HG02610 (cell line): ENCODE measurements at regions not wholly inside any gene's neighbourhood (a gene's known extent, or its start where the extent isn't known, plus 50 kb on each side); places are given as distances from the start of the nearest gene placed in this dataset.

Experiments used
- ATAC-seq: cut with Tn5 transposase; IDR thresholded peaks from one replicate; pipeline ENCODE4 v1.9.1; 2021; ENCODE audit warnings: mild to moderate bottlenecking, moderate library complexity; ENCODE audit not compliant: unreplicated experiment

GRCh38 chr13:62290542-62290941 is 874.9 kb upstream of the PCDH20 start:
- ATAC-seq: no peak

DNA sequence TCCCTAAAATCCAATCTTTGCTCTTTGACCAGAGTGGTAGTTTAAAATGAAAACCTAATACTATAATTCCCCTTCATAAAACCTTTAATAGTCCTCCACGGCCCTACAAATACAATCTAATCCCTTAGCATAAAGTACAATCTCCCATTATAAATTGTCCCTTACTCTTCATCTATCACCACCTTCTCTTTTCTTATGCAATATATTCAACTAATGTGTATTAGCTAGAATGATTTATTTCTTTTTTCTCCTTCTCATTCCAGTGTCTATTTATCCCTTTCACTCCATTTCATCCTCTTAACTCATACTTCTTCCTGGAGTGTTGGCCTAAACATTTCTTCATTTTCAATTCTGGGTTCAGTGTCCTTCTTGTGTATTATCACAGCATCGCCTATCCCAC is 872.1 kb upstream of the PCDH20 start:
- no peak for ATAC-seq

DNA sequence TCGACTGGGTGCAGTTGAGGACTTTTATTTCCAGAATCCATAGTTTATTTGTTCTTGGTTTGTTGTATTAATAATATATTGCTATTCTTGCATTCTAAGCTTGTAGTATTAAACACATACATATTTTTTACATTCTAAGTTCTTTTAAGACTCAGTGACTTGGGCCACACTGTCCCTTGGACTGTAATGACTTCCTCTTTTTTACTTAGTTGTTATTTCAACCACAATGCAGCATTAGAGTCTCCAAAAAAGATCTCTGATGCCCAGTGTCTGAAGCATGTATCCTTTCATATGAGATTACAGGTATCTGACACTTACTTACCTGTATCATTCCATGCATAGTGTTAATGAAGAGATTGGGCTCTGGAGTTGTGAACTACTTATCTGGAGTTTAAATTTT is 864.9 kb upstream of the PCDH20 start:
- ATAC-seq: peak; percentile 72

- no peak for ATAC-seq
Observed at GRCh38 chr13:62278271-62278670, 862.6 kb upstream of the PCDH20 start.

- no peak for ATAC-seq
Observed at GRCh38 chr13:62251734-62252133, 836.1 kb upstream of the PCDH20 start.

DNA sequence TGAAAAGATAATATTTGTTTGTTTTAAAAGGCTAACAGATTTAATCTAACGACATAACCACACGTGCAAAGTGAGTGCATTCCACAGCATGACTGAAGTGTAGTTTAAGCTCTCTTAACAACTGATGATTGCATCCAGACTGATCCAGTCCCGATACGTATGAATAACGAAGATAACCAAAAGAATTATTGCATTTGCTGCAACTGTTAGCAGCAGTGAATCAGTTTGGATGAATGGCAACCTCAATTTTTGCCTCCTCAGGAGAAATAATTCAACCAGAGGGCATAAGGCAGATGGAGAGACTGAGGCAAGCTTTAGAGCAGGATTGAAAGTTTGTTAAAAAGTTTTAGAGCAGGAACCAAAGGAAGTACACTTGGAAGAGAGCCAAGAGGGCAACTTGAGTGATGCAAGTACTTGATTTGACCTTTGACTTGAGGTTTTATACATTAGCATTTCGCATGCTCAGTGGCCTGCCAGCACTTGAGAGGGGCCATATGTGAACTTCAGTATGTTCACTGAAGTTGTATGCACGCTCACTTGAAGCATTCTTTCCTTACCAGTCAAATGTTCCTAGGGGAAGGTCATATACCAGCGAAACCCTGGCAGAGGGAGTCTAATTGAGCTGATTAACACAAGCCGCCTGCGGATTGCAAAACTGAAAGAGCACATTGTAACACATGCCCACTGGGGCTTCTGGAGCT is 835.0 kb upstream of the PCDH20 start:
- ATAC-seq: no peak

DNA sequence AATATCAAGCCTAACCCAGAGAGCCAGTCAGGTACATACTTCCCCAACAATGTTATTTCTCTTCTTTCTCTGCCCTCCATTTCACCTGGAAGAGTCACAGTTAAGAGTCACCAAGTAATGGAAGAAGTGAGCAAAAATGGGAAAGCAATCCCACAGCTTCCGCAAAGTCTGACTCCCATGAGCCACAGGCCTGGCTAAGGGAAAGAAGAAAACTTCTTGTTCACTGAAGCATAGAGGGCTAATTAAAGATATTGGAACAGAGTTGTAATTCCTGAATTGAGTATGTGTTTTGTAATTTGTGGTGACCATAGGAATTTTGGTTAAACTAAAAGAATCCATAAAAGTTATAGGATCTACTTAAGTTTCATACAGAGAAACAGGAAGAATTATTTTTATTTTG is 830.9 kb upstream of the PCDH20 start:
- no peak for ATAC-seq

GRCh38 chr13:62243106-62243505 is 827.5 kb upstream of the PCDH20 start:
- no peak for ATAC-seq

DNA sequence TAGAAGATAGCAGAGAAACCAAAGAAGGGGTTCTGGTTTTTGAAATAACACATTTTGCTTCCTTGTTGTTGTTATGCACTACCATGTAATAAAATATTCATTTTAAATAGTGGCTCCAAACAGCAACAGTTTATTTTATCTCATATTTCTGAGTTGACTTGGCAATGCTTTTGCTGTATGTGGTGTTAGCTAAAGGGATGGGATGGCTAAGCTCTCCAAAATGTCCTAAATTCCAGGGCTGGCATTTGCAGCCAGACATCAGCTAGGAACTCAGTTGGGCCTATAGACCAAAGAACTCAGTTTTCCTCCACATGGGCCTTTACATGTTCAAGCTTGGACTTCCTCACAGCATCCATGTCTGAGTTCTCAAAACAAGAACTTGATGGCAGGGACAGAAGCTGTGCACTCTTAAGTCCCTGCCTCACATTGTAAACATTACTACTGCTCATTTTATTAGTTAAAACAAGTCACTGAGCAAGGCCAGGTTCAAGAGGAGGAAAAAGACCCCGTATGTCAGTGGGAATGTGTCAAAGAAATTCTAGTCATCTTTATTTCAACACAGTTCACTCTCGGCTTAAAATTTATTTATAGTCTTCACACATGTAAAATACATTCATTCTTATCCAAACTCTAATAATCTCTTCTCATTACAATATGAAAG is 819.3 kb upstream of the PCDH20 start:
- ATAC-seq: no peak

GRCh38 chr13:62210951-62211350 is 795.3 kb upstream of the PCDH20 start:
- no peak for ATAC-seq

DNA sequence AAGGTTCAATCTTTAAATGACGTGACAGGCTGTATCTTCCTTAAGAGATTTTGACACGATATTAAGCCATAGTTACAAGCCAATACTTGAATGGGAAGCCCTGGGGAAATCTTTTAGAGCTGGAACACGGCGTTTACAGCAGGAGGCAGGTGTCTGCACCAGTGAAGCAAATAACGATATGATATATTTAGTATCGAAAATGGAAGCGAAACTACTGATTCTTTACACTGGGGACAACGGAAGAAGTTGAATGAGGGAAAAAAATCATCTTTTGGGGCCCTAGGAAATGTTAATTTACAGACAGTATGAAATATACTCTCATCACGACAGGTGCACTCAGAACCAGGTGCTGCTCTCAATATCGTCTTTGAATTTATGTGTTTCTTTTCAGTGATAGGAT is 793.9 kb upstream of the PCDH20 start:
- peak; percentile 81 for ATAC-seq

DNA sequence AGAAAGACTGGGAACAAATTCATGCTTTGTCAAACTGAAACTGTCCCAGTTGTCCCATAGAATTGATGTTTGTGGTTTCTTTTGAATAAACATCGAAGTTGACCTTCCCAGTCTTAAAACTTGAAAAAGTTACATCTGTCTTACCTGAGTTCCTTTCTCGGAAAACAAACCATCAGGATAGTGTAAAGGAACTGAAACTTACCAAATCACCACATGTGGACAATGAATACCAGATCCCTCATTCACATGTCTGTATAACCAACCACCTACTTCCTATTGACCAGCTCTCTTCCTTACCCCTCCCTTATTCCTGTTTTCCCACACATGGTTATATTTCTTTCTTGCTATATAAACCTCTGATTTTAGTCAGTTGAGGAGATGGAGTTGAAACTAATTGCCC is 791.7 kb upstream of the PCDH20 start:
- ATAC-seq: peak; percentile 32

DNA sequence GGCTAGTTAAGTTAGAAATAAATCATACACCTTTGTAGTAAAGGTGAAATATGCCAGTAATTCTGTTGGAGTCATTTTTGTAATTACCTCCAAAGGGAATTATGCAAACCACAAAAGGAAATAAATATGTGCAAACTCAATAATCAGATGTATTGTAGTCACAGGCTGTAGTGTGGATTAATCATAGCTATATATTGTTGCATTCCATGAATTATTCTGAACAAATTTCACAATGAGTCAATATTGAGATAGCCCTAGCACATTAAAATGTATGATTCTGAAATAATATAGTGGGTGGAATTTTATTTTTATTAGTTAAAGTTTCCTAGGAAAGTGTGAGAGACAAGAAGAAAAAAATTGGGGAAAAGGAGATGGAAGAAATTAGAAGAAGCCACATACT is 790.5 kb upstream of the PCDH20 start:
- no peak for ATAC-seq

DNA sequence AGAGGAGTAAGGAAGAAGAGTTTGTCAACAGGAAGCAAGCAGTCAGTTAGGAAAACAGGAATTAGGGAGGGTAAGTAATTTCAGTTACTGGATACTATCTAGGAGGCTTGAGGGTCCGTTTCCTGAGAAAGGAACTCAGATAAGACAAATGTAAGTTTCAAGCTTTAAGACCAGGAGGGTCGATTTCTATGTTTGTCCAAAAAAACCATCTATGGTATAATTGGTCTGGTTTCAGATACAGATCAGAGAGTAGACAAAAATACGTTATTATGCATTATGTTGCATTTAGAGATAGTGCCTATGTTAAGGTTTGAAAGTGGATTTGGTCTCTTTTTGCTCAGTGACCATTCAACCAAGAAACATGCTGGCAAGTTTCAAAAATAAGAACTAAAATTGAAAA is 789.6 kb upstream of the PCDH20 start:
- ATAC-seq: no peak

GRCh38 chr13:62194371-62194770 is 778.7 kb upstream of the PCDH20 start:
- no peak for ATAC-seq

GRCh38 chr13:62193919-62194318 is 778.3 kb upstream of the PCDH20 start:
- no peak for ATAC-seq

DNA sequence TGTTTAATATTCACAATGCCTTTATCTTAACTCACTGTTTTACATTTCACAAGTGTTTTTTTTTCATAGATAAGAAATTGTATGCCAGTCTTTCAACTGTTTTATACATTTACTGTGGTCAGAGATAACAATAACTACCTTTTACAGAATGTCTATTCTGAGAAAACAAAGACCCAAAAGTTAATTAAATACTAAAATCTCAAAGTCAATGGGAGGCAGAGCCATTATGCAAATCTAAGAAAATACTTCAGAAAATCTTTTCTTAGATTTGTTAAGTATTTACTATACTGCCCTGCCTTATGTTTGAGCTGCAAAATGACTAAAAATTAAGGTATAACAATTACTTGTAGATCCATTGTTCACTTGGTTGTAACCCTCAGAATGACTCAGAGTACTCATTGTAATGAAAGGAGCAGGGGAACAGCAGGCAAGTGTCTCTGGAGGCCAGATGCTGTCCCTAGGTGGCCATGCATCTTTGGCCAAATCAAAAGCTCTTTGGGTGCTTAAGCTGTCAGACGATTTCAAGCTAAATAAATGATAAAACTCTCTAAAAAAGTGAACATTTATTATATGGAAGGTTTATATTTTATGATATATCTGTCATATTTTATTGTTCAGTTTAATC is 770.1 kb upstream of the PCDH20 start:
- ATAC-seq: no peak

GRCh38 chr13:62176051-62176450 is 760.4 kb upstream of the PCDH20 start:
- ATAC-seq: no peak

GRCh38 chr13:62173958-62174357 is 758.3 kb upstream of the PCDH20 start:
- no peak for ATAC-seq

GRCh38 chr13:62171697-62172096 is 756.0 kb upstream of the PCDH20 start:
- ATAC-seq: no peak

DNA sequence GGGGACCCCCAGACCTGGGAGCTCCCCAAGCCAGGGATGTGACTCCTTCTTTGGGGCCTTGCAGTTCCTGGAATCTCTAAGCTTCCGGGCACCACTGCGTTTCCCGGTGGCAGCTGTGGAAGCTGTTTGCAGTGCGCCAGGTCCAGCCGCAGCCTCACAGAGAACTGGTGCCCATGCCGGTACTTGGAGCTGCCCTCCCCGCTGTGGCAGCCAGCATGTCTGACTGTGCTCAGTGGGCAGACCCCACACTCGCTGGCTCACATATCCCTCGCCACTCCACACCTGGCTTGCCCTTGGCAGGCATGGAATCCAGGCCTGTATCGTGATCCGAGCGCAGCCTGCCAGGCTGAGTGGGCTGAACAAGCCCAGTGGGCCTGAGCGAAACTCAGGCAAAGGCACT is 753.2 kb upstream of the PCDH20 start:
- ATAC-seq: no peak

- no peak for ATAC-seq
Observed at GRCh38 chr13:62167650-62168172, 752.1 kb upstream of the PCDH20 start.
